GM12878 (cell line): ENCODE measurements at regions not wholly inside any gene's neighbourhood (a gene's known extent, or its start where the extent isn't known, plus 50 kb on each side); places are given as distances from the start of the nearest gene placed in this dataset.

Experiments
- CTCF ChIP-seq, 3 experiments: IDR thresholded peaks in 2 of 3; conservative IDR thresholded peaks in 1 of 3; 2 replicates each; pipeline ENCODE4 v1.5.1; 2011; ENCODE audit warnings: low read depth in 3 of 3, low read length in 3 of 3, mild to moderate bottlenecking in 3 of 3, control low read depth in 2 of 3, moderate library complexity in 2 of 3, inconsistent platforms in 1 of 3, mixed read lengths in 1 of 3; ENCODE audit not compliant: control insufficient read depth in 2 of 3, insufficient read depth in 1 of 3; ENCODE audit errors: extremely low read depth in 1 of 3
- FOS ChIP-seq: IDR thresholded peaks from 3 replicates; pipeline ENCODE4 v1.6.1; 2011; ENCODE audit warnings: borderline replicate concordance; ENCODE audit not compliant: insufficient read length; ENCODE audit errors: extremely low read depth
- FOXK2 ChIP-seq: fragments of 450-650 bp; IDR thresholded peaks from 2 replicates; pipeline ENCODE4 v1.6.1; 2017; ENCODE audit warnings: mild to moderate bottlenecking, moderate library complexity
- GABPA ChIP-seq: IDR thresholded peaks from 2 replicates; pipeline ENCODE4 v1.6.1; 2014; ENCODE audit warnings: antibody characterized with exemption, low read depth, mild to moderate bottlenecking, inconsistent platforms
- JUND ChIP-seq: IDR thresholded peaks from 2 replicates; pipeline ENCODE4 v1.6.1; 2012; ENCODE audit warnings: low read depth, mild to moderate bottlenecking, low read length, improper control_type of control experiment, moderate library complexity
- NR2C2 ChIP-seq: IDR thresholded peaks from 2 replicates; pipeline ENCODE4 v1.6.1; 2011; ENCODE audit warnings: borderline replicate concordance, low read depth; ENCODE audit not compliant: control insufficient read depth, insufficient read length
- POLR2A ChIP-seq: IDR thresholded peaks from 2 replicates; pipeline ENCODE4 v1.6.1; 2011; ENCODE audit warnings: low read depth, mild to moderate bottlenecking, low read length
- RBBP5 ChIP-seq: fragments of 200-600 bp; sonication (generic); conservative IDR thresholded peaks from 2 replicates; pipeline ENCODE4 v1.6.1; 2016
- SKIL ChIP-seq: fragments of 450-650 bp; IDR thresholded peaks from 2 replicates; pipeline ENCODE4 v1.6.1; 2017; ENCODE audit warnings: mild to moderate bottlenecking, low read depth, inconsistent platforms; ENCODE audit not compliant: poor library complexity, severe bottlenecking
- SMC3 ChIP-seq: IDR thresholded peaks from 2 replicates; pipeline ENCODE4 v1.6.1; 2011; ENCODE audit warnings: low read length, improper control_type of control experiment, borderline replicate concordance
- ZNF217 ChIP-seq: fragments of 450-650 bp; IDR thresholded peaks from 2 replicates; pipeline ENCODE4 v1.6.1; 2017; ENCODE audit warnings: antibody characterized with exemption, mild to moderate bottlenecking
- ZNF687 ChIP-seq: fragments of 450-650 bp; IDR thresholded peaks from 2 replicates; pipeline ENCODE4 v1.6.1; 2017; ENCODE audit warnings: mild to moderate bottlenecking, moderate library complexity
- TF ChIP-seq, protein P1 (sequence below): fragments of 450-650 bp; IDR thresholded peaks from 2 replicates; pipeline ENCODE4 v1.6.1; 2017; ENCODE audit warnings: mild to moderate bottlenecking

GRCh38 chr20:24381886-24382285, 87.5 kb upstream of the SYNDIG1 start:
- no peak for TF ChIP-seq POLR2A
- TF ChIP-seq CTCF (IDR thresholded peaks at IDR 0.05 in 2 of 3, conservative IDR thresholded peaks at IDR 0.05 in 1 of 3; ENCODE audit: control insufficient read depth in 2 of 3, extremely low read depth in 1 of 3, insufficient read depth in 1 of 3, low read depth in 3 of 3, low read length in 3 of 3): no peak
- TF ChIP-seq JUND: no peak
- no peak for TF ChIP-seq SKIL
- TF ChIP-seq, protein P1, sequence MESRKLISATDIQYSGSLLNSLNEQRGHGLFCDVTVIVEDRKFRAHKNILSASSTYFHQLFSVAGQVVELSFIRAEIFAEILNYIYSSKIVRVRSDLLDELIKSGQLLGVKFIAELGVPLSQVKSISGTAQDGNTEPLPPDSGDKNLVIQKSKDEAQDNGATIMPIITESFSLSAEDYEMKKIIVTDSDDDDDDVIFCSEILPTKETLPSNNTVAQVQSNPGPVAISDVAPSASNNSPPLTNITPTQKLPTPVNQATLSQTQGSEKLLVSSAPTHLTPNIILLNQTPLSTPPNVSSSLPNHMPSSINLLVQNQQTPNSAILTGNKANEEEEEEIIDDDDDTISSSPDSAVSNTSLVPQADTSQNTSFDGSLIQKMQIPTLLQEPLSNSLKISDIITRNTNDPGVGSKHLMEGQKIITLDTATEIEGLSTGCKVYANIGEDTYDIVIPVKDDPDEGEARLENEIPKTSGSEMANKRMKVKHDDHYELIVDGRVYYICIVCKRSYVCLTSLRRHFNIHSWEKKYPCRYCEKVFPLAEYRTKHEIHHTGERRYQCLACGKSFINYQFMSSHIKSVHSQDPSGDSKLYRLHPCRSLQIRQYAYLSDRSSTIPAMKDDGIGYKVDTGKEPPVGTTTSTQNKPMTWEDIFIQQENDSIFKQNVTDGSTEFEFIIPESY: no peak
- no peak for TF ChIP-seq SMC3
- TF ChIP-seq ZNF217: no peak
- TF ChIP-seq FOS: no peak
- no peak for TF ChIP-seq FOXK2
- TF ChIP-seq RBBP5: no peak
- no peak for TF ChIP-seq NR2C2
- TF ChIP-seq GABPA: no peak
- no peak for TF ChIP-seq ZNF687
